ENCODE measurements at regions not wholly inside any gene's neighbourhood (a gene's known extent, or its start where the extent isn't known, plus 50 kb on each side); places are given as distances from the start of the nearest gene placed in this dataset.

GRCh38 chr5:1959231-1959630 is 76.5 kb upstream of the IRX4 start:
- TF ChIP-seq CTCF (IDR thresholded peaks at IDR 0.05) (no peak), POLR2AphosphoS5 (IDR thresholded peaks at IDR 0.05) (no peak), POLR2A (IDR thresholded peaks at IDR 0.05) (no peak)
